ENCODE measurements at regions not wholly inside any gene's neighbourhood (a gene's known extent, or its start where the extent isn't known, plus 50 kb on each side); places are given as distances from the start of the nearest gene placed in this dataset.

GRCh38 chr3:35044190-35044589, 595.1 kb upstream of the ARPP21 start:
- no peak overlapping the region for H3K4me3 ChIP-seq (ENCODE audit: low read depth, low read length)
- no peak for TF ChIP-seq CTCF (conservative IDR thresholded peaks at IDR 0.05; ENCODE audit: low read depth, low read length)
- no peak for DNase-seq (ENCODE audit: low read depth)

GRCh38 chr3:35045118-35045517, 594.2 kb upstream of the ARPP21 start:
- no peak for TF ChIP-seq CTCF (conservative IDR thresholded peaks at IDR 0.05; ENCODE audit: low read depth, low read length)

GRCh38 chr3:35064761-35065160, 574.6 kb upstream of the ARPP21 start:
- no peak for TF ChIP-seq CTCF (conservative IDR thresholded peaks at IDR 0.05; ENCODE audit: low read depth, low read length)
- no peak for DNase-seq (ENCODE audit: low read depth)

More at GRCh38 chr3:35045118-35045517, 594.2 kb upstream of the ARPP21 start:
- DNase-seq (ENCODE audit: low read depth) = no peak
- no peak overlapping the region for H3K4me3 ChIP-seq (ENCODE audit: low read depth, low read length)

GRCh38 chr3:35065891-35066290, 573.4 kb upstream of the ARPP21 start:
- DNase-seq (ENCODE audit: low read depth) = no peak
- TF ChIP-seq CTCF (conservative IDR thresholded peaks at IDR 0.05; ENCODE audit: low read depth, low read length) = no peak
- no peak overlapping the region for H3K4me3 ChIP-seq (ENCODE audit: low read depth, low read length)

More at GRCh38 chr3:35064761-35065160, 574.6 kb upstream of the ARPP21 start:
- H3K4me3 ChIP-seq (ENCODE audit: low read depth, low read length) = no peak overlapping the region

- H3K4me3 ChIP-seq (ENCODE audit: low read depth, low read length) = no peak overlapping the region
- TF ChIP-seq CTCF (conservative IDR thresholded peaks at IDR 0.05; ENCODE audit: low read depth, low read length) = no peak
- no peak for DNase-seq (ENCODE audit: low read depth)
These were observed 571.6 kb upstream of the ARPP21 start for GRCh38 chr3:35067750-35068149.

GRCh38 chr3:35070088-35070487, 569.2 kb upstream of the ARPP21 start:
- no peak for TF ChIP-seq CTCF (conservative IDR thresholded peaks at IDR 0.05; ENCODE audit: low read depth, low read length)
- no peak overlapping the region for H3K4me3 ChIP-seq (ENCODE audit: low read depth, low read length)
- DNase-seq (ENCODE audit: low read depth) = no peak

- no peak for TF ChIP-seq CTCF (conservative IDR thresholded peaks at IDR 0.05; ENCODE audit: low read depth, low read length)
These were observed 567.6 kb upstream of the ARPP21 start for GRCh38 chr3:35071772-35072171.

More at GRCh38 chr3:35071772-35072171, 567.6 kb upstream of the ARPP21 start:
- H3K4me3 ChIP-seq (ENCODE audit: low read depth, low read length) = no peak overlapping the region
- no peak for DNase-seq (ENCODE audit: low read depth)
